Neural progenitor cell (in vitro differentiated cells): ENCODE measurements at regions not wholly inside any gene's neighbourhood (a gene's known extent, or its start where the extent isn't known, plus 50 kb on each side); places are given as distances from the start of the nearest gene placed in this dataset.

Experiments
- CTCF ChIP-seq: fragments of 200-600 bp; sonication (generic); IDR thresholded peaks from 2 replicates; pipeline ENCODE4 v1.5.1; 2017; ENCODE audit warnings: antibody characterized with exemption, mild to moderate bottlenecking
- EZH2 ChIP-seq: fragments of 200-600 bp; sonication (generic); IDR thresholded peaks from 2 replicates; pipeline ENCODE4 v1.6.1; 2017; ENCODE audit warnings: antibody characterized with exemption, mild to moderate bottlenecking, moderate library complexity
- EZH2phosphoT487 ChIP-seq: fragments of 200-600 bp; sonication (generic); IDR thresholded peaks from 2 replicates; pipeline ENCODE4 v1.6.1; 2017; ENCODE audit warnings: antibody characterized with exemption

- no peak for TF ChIP-seq CTCF
- TF ChIP-seq EZH2 = no peak
- no peak for TF ChIP-seq EZH2phosphoT487
Observed at GRCh38 chr4:125049711-125050110, 265.0 kb upstream of the FAT4 start.
